ENCODE measurements at regions not wholly inside any gene's neighbourhood (a gene's known extent, or its start where the extent isn't known, plus 50 kb on each side); places are given as distances from the start of the nearest gene placed in this dataset.

GRCh38 chr2:58410549-58410948 lies 169.4 kb upstream of the FANCL start:
- no peaks in the 10 kb centered on the region for H3K27me3 ChIP-seq (replicated peaks; ENCODE audit: insufficient read depth)
- H3K4me3 ChIP-seq = no peak overlapping the region
- ATAC-seq (ENCODE audit: insufficient number of reproducible peaks, low FRiP score, low read depth) (no peak), DNase-seq (ENCODE audit: low spot score) (no peak)
- no peaks in the 10 kb centered on the region for H3K36me3 ChIP-seq
- TF ChIP-seq CTCF (IDR thresholded peaks at IDR 0.05) = no peak
- no peaks in the 10 kb centered on the region for H3K9me3 ChIP-seq
- no peak overlapping the region for H3K27ac ChIP-seq
- H3K4me1 ChIP-seq (ENCODE audit: control insufficient read depth in 1 of 2, low read depth in 2 of 2) = no peaks in the 10 kb centered on the region

- no peak for DNase-seq (ENCODE audit: low spot score)
- Histone ChIP-seq H3K36me3 (no peaks in the 10 kb centered on the region), H3K4me1 (ENCODE audit: control insufficient read depth in 1 of 2, low read depth in 2 of 2) (no peaks in the 10 kb centered on the region), H3K27ac (no peak overlapping the region), H3K27me3 (replicated peaks; ENCODE audit: insufficient read depth) (no peaks in the 10 kb centered on the region), H3K4me3 (no peak overlapping the region), H3K9me3 (no peaks in the 10 kb centered on the region)
- TF ChIP-seq CTCF (IDR thresholded peaks at IDR 0.05) = no peak
- no peak for ATAC-seq (ENCODE audit: insufficient number of reproducible peaks, low FRiP score, low read depth)
Measured at GRCh38 chr2:58407487-58407886, 166.4 kb upstream of the FANCL start.

GRCh38 chr2:58405341-58405740 lies 164.2 kb upstream of the FANCL start:
- DNase-seq (ENCODE audit: low spot score) (no peak), ATAC-seq (ENCODE audit: insufficient number of reproducible peaks, low FRiP score, low read depth) (no peak)
- Histone ChIP-seq H3K36me3 (no peaks in the 10 kb centered on the region), H3K4me3 (no peak overlapping the region), H3K9me3 (no peaks in the 10 kb centered on the region), H3K27ac (no peak overlapping the region), H3K27me3 (replicated peaks; ENCODE audit: insufficient read depth) (no peaks in the 10 kb centered on the region), H3K4me1 (ENCODE audit: control insufficient read depth in 1 of 2, low read depth in 2 of 2) (no peaks in the 10 kb centered on the region)
- no peak for TF ChIP-seq CTCF (IDR thresholded peaks at IDR 0.05)

GRCh38 chr2:58401936-58402335 lies 160.8 kb upstream of the FANCL start:
- DNase-seq (ENCODE audit: low spot score) (no peak), ATAC-seq (ENCODE audit: insufficient number of reproducible peaks, low FRiP score, low read depth) (no peak)
- no peaks in the 10 kb centered on the region for H3K4me1 ChIP-seq (ENCODE audit: control insufficient read depth in 1 of 2, low read depth in 2 of 2)
- no peaks in the 10 kb centered on the region for H3K36me3 ChIP-seq
- no peaks in the 10 kb centered on the region for H3K9me3 ChIP-seq
- no peaks in the 10 kb centered on the region for H3K27me3 ChIP-seq (replicated peaks; ENCODE audit: insufficient read depth)
- no peak overlapping the region for H3K4me3 ChIP-seq
- H3K27ac ChIP-seq = no peak overlapping the region
- TF ChIP-seq CTCF (IDR thresholded peaks at IDR 0.05) = no peak

- no peak for TF ChIP-seq CTCF (IDR thresholded peaks at IDR 0.05)
- ATAC-seq (ENCODE audit: insufficient number of reproducible peaks, low FRiP score, low read depth) = no peak
- Histone ChIP-seq H3K36me3 (no peaks in the 10 kb centered on the region), H3K4me1 (ENCODE audit: control insufficient read depth in 1 of 2, low read depth in 2 of 2) (no peaks in the 10 kb centered on the region), H3K4me3 (no peak overlapping the region), H3K9me3 (no peaks in the 10 kb centered on the region), H3K27ac (no peak overlapping the region), H3K27me3 (replicated peaks; ENCODE audit: insufficient read depth) (no peaks in the 10 kb centered on the region)
- DNase-seq (ENCODE audit: low spot score) = no peak
Measured at GRCh38 chr2:58398406-58398805, 157.3 kb upstream of the FANCL start.
